Activated CD8-positive, alpha-beta memory T cell treated with anti-CD3 and anti-CD28 coated beads for 24 hours (primary cell): ENCODE measurements at regions not wholly inside any gene's neighbourhood (a gene's known extent, or its start where the extent isn't known, plus 50 kb on each side); places are given as distances from the start of the nearest gene placed in this dataset.
"Not testable (repeated sequence)": the region's sequence is repeated elsewhere in the genome, so short reads cannot be mapped to it uniquely, and the experiment has no call there.

Experiments
- DNase-seq: peaks from one replicate; pipeline ENCODE4 v3.0.0-alpha.2; 2020

- no peak for DNase-seq
Measured at GRCh38 chr20:47991875-47992488, 206.7 kb upstream of the SULF2 start.

- DNase-seq = no peak
Measured at GRCh38 chr20:47990507-47991150, 205.3 kb upstream of the SULF2 start.

- DNase-seq = no peak
Measured at GRCh38 chr20:47989957-47990356, 204.7 kb upstream of the SULF2 start.

GRCh38 chr20:47988676-47989075 lies 203.4 kb upstream of the SULF2 start:
- no peak for DNase-seq

- DNase-seq = no peak
Measured at GRCh38 chr20:47985092-47985850, 200.0 kb upstream of the SULF2 start.

- peak; percentile 33 for DNase-seq
Measured at GRCh38 chr20:47984437-47984836, 199.2 kb upstream of the SULF2 start.

GRCh38 chr20:47983642-47984041 lies 198.4 kb upstream of the SULF2 start:
- DNase-seq = not testable (repeated sequence)

GRCh38 chr20:47982574-47983360 lies 197.5 kb upstream of the SULF2 start:
- peak; percentile 32 for DNase-seq

- no peak for DNase-seq
Measured at GRCh38 chr20:47981222-47981621, 195.9 kb upstream of the SULF2 start.

GRCh38 chr20:47980336-47981177 lies 195.3 kb upstream of the SULF2 start:
- no peak for DNase-seq

GRCh38 chr20:47979361-47980095 lies 194.2 kb upstream of the SULF2 start:
- DNase-seq = not testable (repeated sequence)

GRCh38 chr20:47978428-47979120 lies 193.3 kb upstream of the SULF2 start:
- DNase-seq = not testable (repeated sequence)

- DNase-seq = not testable (repeated sequence)
Measured at GRCh38 chr20:47977789-47978252, 192.5 kb upstream of the SULF2 start.

- not testable (repeated sequence) for DNase-seq
Measured at GRCh38 chr20:47977017-47977788, 191.9 kb upstream of the SULF2 start.

- no peak for DNase-seq
Measured at GRCh38 chr20:47974234-47974878, 189.1 kb upstream of the SULF2 start.

- no peak for DNase-seq
Measured at GRCh38 chr20:47973519-47974233, 188.4 kb upstream of the SULF2 start.

GRCh38 chr20:47972916-47973309 lies 187.6 kb upstream of the SULF2 start:
- no peak for DNase-seq

GRCh38 chr20:47972297-47972915 lies 187.1 kb upstream of the SULF2 start:
- not testable (repeated sequence) for DNase-seq
